ENCODE measurements at regions not wholly inside any gene's neighbourhood (a gene's known extent, or its start where the extent isn't known, plus 50 kb on each side); places are given as distances from the start of the nearest gene placed in this dataset.

DNA sequence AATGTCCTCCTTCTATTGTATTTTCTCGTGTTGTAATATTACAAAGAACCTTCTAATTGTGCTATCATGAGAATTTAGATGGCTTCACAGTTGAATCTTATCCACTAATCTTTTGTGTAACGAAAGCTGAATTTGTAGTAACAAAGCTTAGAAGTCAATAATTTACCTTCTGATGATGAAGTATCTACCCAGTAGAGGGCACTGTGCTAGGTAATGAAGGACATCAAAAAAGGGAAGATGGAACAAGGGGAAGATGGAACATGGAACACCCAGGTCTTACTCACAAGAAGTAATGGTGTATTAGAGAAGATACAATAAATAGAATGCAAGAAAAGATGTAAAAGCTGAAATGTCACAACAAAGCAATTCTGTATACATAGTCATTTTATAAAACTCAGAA, 131.0 kb upstream of the CCNG1 start:
- TF ChIP-seq, protein P1, sequence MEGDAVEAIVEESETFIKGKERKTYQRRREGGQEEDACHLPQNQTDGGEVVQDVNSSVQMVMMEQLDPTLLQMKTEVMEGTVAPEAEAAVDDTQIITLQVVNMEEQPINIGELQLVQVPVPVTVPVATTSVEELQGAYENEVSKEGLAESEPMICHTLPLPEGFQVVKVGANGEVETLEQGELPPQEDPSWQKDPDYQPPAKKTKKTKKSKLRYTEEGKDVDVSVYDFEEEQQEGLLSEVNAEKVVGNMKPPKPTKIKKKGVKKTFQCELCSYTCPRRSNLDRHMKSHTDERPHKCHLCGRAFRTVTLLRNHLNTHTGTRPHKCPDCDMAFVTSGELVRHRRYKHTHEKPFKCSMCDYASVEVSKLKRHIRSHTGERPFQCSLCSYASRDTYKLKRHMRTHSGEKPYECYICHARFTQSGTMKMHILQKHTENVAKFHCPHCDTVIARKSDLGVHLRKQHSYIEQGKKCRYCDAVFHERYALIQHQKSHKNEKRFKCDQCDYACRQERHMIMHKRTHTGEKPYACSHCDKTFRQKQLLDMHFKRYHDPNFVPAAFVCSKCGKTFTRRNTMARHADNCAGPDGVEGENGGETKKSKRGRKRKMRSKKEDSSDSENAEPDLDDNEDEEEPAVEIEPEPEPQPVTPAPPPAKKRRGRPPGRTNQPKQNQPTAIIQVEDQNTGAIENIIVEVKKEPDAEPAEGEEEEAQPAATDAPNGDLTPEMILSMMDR (IDR thresholded peaks at IDR 0.05): no peak
- no peak for TF ChIP-seq POLR2AphosphoS5 (IDR thresholded peaks at IDR 0.05)
- no peak for TF ChIP-seq EP300 (IDR thresholded peaks at IDR 0.05)
